ENCODE measurements at regions not wholly inside any gene's neighbourhood (a gene's known extent, or its start where the extent isn't known, plus 50 kb on each side); places are given as distances from the start of the nearest gene placed in this dataset.

- H3K36me3 ChIP-seq (ENCODE audit: low read depth) = no peaks in the 10 kb centered on the region
- no peak for ATAC-seq
Measured at GRCh38 chr21:20515446-20515845, 482.8 kb upstream of the NCAM2 start.

GRCh38 chr21:20519076-20519475 is 479.1 kb upstream of the NCAM2 start:
- no peaks in the 10 kb centered on the region for H3K36me3 ChIP-seq (ENCODE audit: low read depth)
- no peaks in the 10 kb centered on the region for H3K9me3 ChIP-seq
- no peaks in the 10 kb centered on the region for H3K4me1 ChIP-seq (ENCODE audit: low read depth)
- no peak overlapping the region for H3K4me3 ChIP-seq
- ATAC-seq (no peak), DNase-seq (no peak)
- no peak for TF ChIP-seq CTCF (IDR thresholded peaks at IDR 0.05)
- intact Hi-C loops (cut with DNase I, micrococcal nuclease) = no loop called here

More at GRCh38 chr21:20515446-20515845, 482.8 kb upstream of the NCAM2 start:
- no peak for DNase-seq
- intact Hi-C loops (cut with DNase I, micrococcal nuclease) = no loop called here
- no peaks in the 10 kb centered on the region for H3K9me3 ChIP-seq
- H3K4me3 ChIP-seq = no peak overlapping the region
- H3K4me1 ChIP-seq (ENCODE audit: low read depth) = no peaks in the 10 kb centered on the region
- no peak for TF ChIP-seq CTCF (IDR thresholded peaks at IDR 0.05)

- DNase-seq = no peak
- intact Hi-C loops (cut with DNase I, micrococcal nuclease) = no loop called here
Measured at GRCh38 chr21:20522611-20523010, 475.6 kb upstream of the NCAM2 start.

GRCh38 chr21:20523191-20523590 is 475.0 kb upstream of the NCAM2 start:
- Histone ChIP-seq H3K4me3 (no peak overlapping the region), H3K9me3 (no peaks in the 10 kb centered on the region), H3K4me1 (ENCODE audit: low read depth) (no peaks in the 10 kb centered on the region), H3K36me3 (ENCODE audit: low read depth) (no peaks in the 10 kb centered on the region)
- DNase-seq (no peak), ATAC-seq (no peak)
- no peak for TF ChIP-seq CTCF (IDR thresholded peaks at IDR 0.05)
- intact Hi-C loops (cut with DNase I, micrococcal nuclease) = no loop called here

More at GRCh38 chr21:20522611-20523010, 475.6 kb upstream of the NCAM2 start:
- Histone ChIP-seq H3K36me3 (ENCODE audit: low read depth) (no peaks in the 10 kb centered on the region), H3K4me1 (ENCODE audit: low read depth) (no peaks in the 10 kb centered on the region), H3K9me3 (no peaks in the 10 kb centered on the region), H3K4me3 (no peak overlapping the region)
- ATAC-seq = no peak
- TF ChIP-seq CTCF (IDR thresholded peaks at IDR 0.05) = no peak

- no peak for TF ChIP-seq CTCF (IDR thresholded peaks at IDR 0.05)
- DNase-seq = no peak
- H3K36me3 ChIP-seq (ENCODE audit: low read depth) = no peaks in the 10 kb centered on the region
- H3K4me3 ChIP-seq = no peak overlapping the region
- H3K9me3 ChIP-seq = peaks cover 4% of the 10 kb centered on the region
- intact Hi-C loops (cut with DNase I, micrococcal nuclease) = no loop called here
- ATAC-seq = no peak
- no peaks in the 10 kb centered on the region for H3K4me1 ChIP-seq (ENCODE audit: low read depth)
Measured at GRCh38 chr21:20527731-20528460, 470.3 kb upstream of the NCAM2 start.
